ENCODE measurements at regions not wholly inside any gene's neighbourhood (a gene's known extent, or its start where the extent isn't known, plus 50 kb on each side); places are given as distances from the start of the nearest gene placed in this dataset.

GRCh38 chr13:95382411-95382810 is 81.2 kb upstream of the ABCC4 start:
- H3K4me1 ChIP-seq (ENCODE audit: control insufficient read depth, insufficient read depth, low read length): 0 out of 2 replicates have a peak, but pooled peaks cover 2% of the 10 kb centered on the region
- H3K4me3 ChIP-seq (ENCODE audit: low read depth, low read length): no peak overlapping the region
- TF ChIP-seq ZNF555 (tag by site-specific recombination; conservative IDR thresholded peaks at IDR 0.05) (no peak), ZNF354C (tag by site-specific recombination; IDR thresholded peaks at IDR 0.05; ENCODE audit: borderline replicate concordance, low read depth) (no peak), ZNF837 (tag by site-specific recombination; IDR thresholded peaks at IDR 0.05) (no peak), HOXD13 (CRISPR knock-in tag; IDR thresholded peaks at IDR 0.05; ENCODE audit: borderline replicate concordance) (no peak)
- TF ChIP-seq, protein P1, sequence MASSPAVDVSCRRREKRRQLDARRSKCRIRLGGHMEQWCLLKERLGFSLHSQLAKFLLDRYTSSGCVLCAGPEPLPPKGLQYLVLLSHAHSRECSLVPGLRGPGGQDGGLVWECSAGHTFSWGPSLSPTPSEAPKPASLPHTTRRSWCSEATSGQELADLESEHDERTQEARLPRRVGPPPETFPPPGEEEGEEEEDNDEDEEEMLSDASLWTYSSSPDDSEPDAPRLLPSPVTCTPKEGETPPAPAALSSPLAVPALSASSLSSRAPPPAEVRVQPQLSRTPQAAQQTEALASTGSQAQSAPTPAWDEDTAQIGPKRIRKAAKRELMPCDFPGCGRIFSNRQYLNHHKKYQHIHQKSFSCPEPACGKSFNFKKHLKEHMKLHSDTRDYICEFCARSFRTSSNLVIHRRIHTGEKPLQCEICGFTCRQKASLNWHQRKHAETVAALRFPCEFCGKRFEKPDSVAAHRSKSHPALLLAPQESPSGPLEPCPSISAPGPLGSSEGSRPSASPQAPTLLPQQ (tag by site-specific recombination; IDR thresholded peaks at IDR 0.05): no peak
- H3K36me3 ChIP-seq (ENCODE audit: control insufficient read depth in 2 of 2, insufficient read depth in 1 of 2, low read length in 2 of 2): no peaks in the 10 kb centered on the region
- ChIA-PET CTCF (interaction anchor here (0.6 to 7.2 kb wide), 4 partner anchors 18 to 265 kb away, joined by 3 to 101 read pairs (median 6); no protein-coding TSS in a partner anchor), POLR2A (no interaction called here)
- no peaks in the 10 kb centered on the region for H3K9me3 ChIP-seq (ENCODE audit: control insufficient read depth, insufficient read depth, low read depth, low read length)
- H3K27ac ChIP-seq (ENCODE audit: extremely low read depth, low read depth, low read length): no peak overlapping the region

DNA sequence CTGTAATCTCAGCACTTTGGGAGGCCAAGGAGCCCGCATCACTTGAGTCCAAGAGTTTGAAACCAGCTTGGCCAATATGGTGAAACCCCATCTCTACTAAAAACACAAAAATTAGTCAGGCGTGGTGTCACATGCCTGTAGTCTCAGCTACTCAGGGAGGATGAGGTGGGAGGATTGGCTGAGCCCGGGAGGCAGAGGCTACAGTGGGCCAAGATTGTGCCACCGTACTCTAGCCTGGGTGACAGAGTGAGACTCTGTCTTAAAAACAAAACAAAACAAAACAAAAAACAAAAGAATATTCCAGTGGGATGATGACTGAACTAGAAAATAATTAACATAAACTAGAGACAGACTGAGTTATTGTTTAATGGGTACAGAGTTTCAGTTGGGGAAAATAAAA is 81.7 kb upstream of the ABCC4 start:
- no peak overlapping the region for H3K4me3 ChIP-seq (ENCODE audit: low read depth, low read length)
- no peaks in the 10 kb centered on the region for H3K9me3 ChIP-seq (ENCODE audit: control insufficient read depth, insufficient read depth, low read depth, low read length)
- ChIA-PET POLR2A (no interaction called here), CTCF (interaction anchor here (1.2 to 7.2 kb wide), 3 partner anchors 17 to 191 kb away, joined by 4 to 101 read pairs (median 8); no protein-coding TSS in a partner anchor)
- no peak overlapping the region for H3K27ac ChIP-seq (ENCODE audit: extremely low read depth, low read depth, low read length)
- TF ChIP-seq ZNF2 (tag by site-specific recombination; IDR thresholded peaks at IDR 0.05) (no peak), ZNF530 (tag by site-specific recombination; IDR thresholded peaks at IDR 0.05; ENCODE audit: low read depth) (no peak), ZNF114 (tag by site-specific recombination; IDR thresholded peaks at IDR 0.05) (no peak), ZNF707 (tag by site-specific recombination; IDR thresholded peaks at IDR 0.05) (no peak), SP7 (tag by site-specific recombination; IDR thresholded peaks at IDR 0.05) (no peak), ZBTB1 (tag by site-specific recombination; IDR thresholded peaks at IDR 0.05) (no peak), ZNF791 (tag by site-specific recombination; IDR thresholded peaks at IDR 0.05) (no peak), ZNF311 (tag by site-specific recombination; IDR thresholded peaks at IDR 0.05; ENCODE audit: borderline replicate concordance) (no peak)
- H3K4me1 ChIP-seq (ENCODE audit: control insufficient read depth, insufficient read depth, low read length): 0 out of 2 replicates have a peak, but pooled peaks cover 2% of the 10 kb centered on the region
- no peaks in the 10 kb centered on the region for H3K36me3 ChIP-seq (ENCODE audit: control insufficient read depth in 2 of 2, insufficient read depth in 1 of 2, low read length in 2 of 2)

DNA sequence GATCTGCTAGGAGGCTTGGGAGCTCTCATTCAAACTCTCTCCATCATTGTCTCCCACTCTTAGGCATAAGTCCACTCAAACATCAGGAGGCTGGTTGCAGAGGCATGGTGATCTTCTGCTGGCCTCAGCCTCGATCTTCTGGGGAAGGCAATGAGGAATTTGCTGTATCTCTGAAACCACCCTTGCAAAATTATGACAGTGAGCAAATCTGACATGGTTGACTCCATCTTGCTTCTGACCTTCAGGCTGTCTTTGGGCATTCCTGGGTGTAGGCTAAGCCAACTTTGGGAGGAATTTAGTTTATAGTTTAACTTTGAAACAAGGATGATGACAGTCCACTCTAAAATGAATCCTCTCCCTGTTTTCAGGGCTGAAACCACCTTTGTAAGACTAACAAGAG is 84.1 kb upstream of the ABCC4 start:
- Histone ChIP-seq H3K9me3 (ENCODE audit: control insufficient read depth, insufficient read depth, low read depth, low read length) (no peaks in the 10 kb centered on the region), H3K4me3 (ENCODE audit: low read depth, low read length) (no peak overlapping the region), H3K27ac (ENCODE audit: extremely low read depth, low read depth, low read length) (no peak overlapping the region), H3K4me1 (ENCODE audit: control insufficient read depth, insufficient read depth, low read length) (0 out of 2 replicates have a peak, but pooled peaks cover 2% of the 10 kb centered on the region), H3K36me3 (ENCODE audit: control insufficient read depth in 2 of 2, insufficient read depth in 1 of 2, low read length in 2 of 2) (no peaks in the 10 kb centered on the region)
- TF ChIP-seq RBAK (tag by site-specific recombination; IDR thresholded peaks at IDR 0.05): no peak
- CTCF ChIA-PET: interaction anchor here (0.6 to 1.2 kb wide), 2 partner anchors 194 to 197 kb away, joined by 3 read pairs; no protein-coding TSS in a partner anchor
- POLR2A ChIA-PET: no interaction called here

DNA sequence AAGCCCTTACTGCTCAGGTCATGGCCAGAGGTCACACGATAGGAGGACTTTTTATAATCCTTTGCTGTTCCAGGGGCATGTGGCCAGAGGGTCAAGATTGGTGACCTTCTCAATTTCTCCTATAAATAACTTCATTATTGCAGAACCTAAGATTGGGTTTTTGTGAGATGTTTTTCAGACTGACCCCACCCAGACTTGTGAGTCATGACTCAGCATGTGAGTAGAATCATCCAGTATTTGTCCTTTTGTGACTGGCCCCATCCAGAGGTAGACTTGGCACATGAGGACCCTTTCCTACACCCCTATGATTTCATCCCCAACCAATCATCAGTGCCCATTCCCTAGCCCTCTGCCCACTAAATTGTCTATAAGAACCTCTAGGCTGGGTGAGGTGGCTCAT is 84.5 kb upstream of the ABCC4 start:
- H3K9me3 ChIP-seq (ENCODE audit: control insufficient read depth, insufficient read depth, low read depth, low read length): no peaks in the 10 kb centered on the region
- no peak overlapping the region for H3K27ac ChIP-seq (ENCODE audit: extremely low read depth, low read depth, low read length)
- CTCF ChIA-PET: interaction anchor here (1.2 kb wide), 1 partner anchor 197 kb away, joined by 3 read pairs; no protein-coding TSS in a partner anchor
- no peaks in the 10 kb centered on the region for H3K4me1 ChIP-seq (ENCODE audit: control insufficient read depth, insufficient read depth, low read length)
- no peaks in the 10 kb centered on the region for H3K36me3 ChIP-seq (ENCODE audit: control insufficient read depth in 2 of 2, insufficient read depth in 1 of 2, low read length in 2 of 2)
- POLR2A ChIA-PET: no interaction called here
- no peak overlapping the region for H3K4me3 ChIP-seq (ENCODE audit: low read depth, low read length)
- no peak for TF ChIP-seq ZNF548 (tag by site-specific recombination; IDR thresholded peaks at IDR 0.05)
- no peak for TF ChIP-seq GLI4 (tag by site-specific recombination; IDR thresholded peaks at IDR 0.05)
- TF ChIP-seq PRDM1 (tag by site-specific recombination; IDR thresholded peaks at IDR 0.05): no peak
- TF ChIP-seq ZNF366 (tag by site-specific recombination; conservative IDR thresholded peaks at IDR 0.05): no peak
- no peak for TF ChIP-seq ZNF558 (tag by site-specific recombination; IDR thresholded peaks at IDR 0.05)
- no peak for TF ChIP-seq ZBTB7A (tag by site-specific recombination; IDR thresholded peaks at IDR 0.05; ENCODE audit: low read depth)
- TF ChIP-seq ZNF513 (tag by site-specific recombination; IDR thresholded peaks at IDR 0.05): no peak
- no peak for TF ChIP-seq ZNF184 (tag by site-specific recombination; IDR thresholded peaks at IDR 0.05)
- TF ChIP-seq ZNF19 (tag by site-specific recombination; IDR thresholded peaks at IDR 0.05; ENCODE audit: low read depth): no peak
- TF ChIP-seq, protein P1 (tag by site-specific recombination; IDR thresholded peaks at IDR 0.05): no peak
- TF ChIP-seq ZNF394 (tag by site-specific recombination; IDR thresholded peaks at IDR 0.05; ENCODE audit: borderline replicate concordance): no peak
- TF ChIP-seq MYNN (tag by site-specific recombination; IDR thresholded peaks at IDR 0.05; ENCODE audit: borderline replicate concordance): no peak
- TF ChIP-seq ZFP37 (tag by site-specific recombination; IDR thresholded peaks at IDR 0.05): no peak
